GM23338 (cell line): ENCODE measurements at regions not wholly inside any gene's neighbourhood (a gene's known extent, or its start where the extent isn't known, plus 50 kb on each side); places are given as distances from the start of the nearest gene placed in this dataset.

ENCODE experiments used
- ATAC-seq: fragments of 200-7000 bp; cut with Tn5 transposase; 3 replicates; pipeline ENCODE4 v1.9.1; 2020
- DNase-seq: peaks from one replicate; pipeline ENCODE4 v3.0.0-alpha.2; 2015; ENCODE audit warnings: low spot score
- H2AFZ ChIP-seq: fragments of 200-600 bp; sonication (generic); 2 replicates; pipeline ENCODE4 v1.8.0; 2016; ENCODE audit warnings: antibody characterized with exemption, mild to moderate bottlenecking, moderate library complexity
- H3F3A ChIP-seq: fragments of 200-600 bp; sonication (generic); replicated peaks from 2 replicates; pipeline ENCODE4 v1.8.0; 2017; ENCODE audit warnings: antibody characterized with exemption, mixed run types, low read depth
- H3K27ac ChIP-seq: fragments of 200-600 bp; sonication (generic); 2 replicates; pipeline ENCODE4 v1.6.1; 2016; ENCODE audit warnings: low read depth
- H3K27me3 ChIP-seq: fragments of 200-600 bp; sonication (generic); 2 replicates; pipeline ENCODE4 v1.8.0; 2016; ENCODE audit warnings: mild to moderate bottlenecking, mixed run types, moderate library complexity; ENCODE audit not compliant: insufficient read depth
- H3K36me3 ChIP-seq: fragments of 200-600 bp; sonication (generic); 2 replicates; pipeline ENCODE4 v1.8.0; 2016; ENCODE audit warnings: mild to moderate bottlenecking; ENCODE audit not compliant: insufficient read depth
- H3K4me1 ChIP-seq: fragments of 200-600 bp; sonication (generic); 2 replicates; pipeline ENCODE4 v1.8.0; 2016; ENCODE audit warnings: mild to moderate bottlenecking, moderate library complexity; ENCODE audit not compliant: insufficient read depth
- H3K4me2 ChIP-seq: fragments of 200-600 bp; sonication (generic); 2 replicates; pipeline ENCODE4 v1.7.1; 2017; ENCODE audit warnings: mixed run types
- H3K4me3 ChIP-seq: fragments of 200-600 bp; sonication (generic); 2 replicates; pipeline ENCODE4 v1.6.1; 2016; ENCODE audit warnings: mixed run types
- H3K79me2 ChIP-seq: fragments of 200-600 bp; sonication (generic); replicated peaks from 2 replicates; pipeline ENCODE4 v1.8.0; 2017; ENCODE audit warnings: mild to moderate bottlenecking; ENCODE audit not compliant: insufficient read depth
- H3K9me2 ChIP-seq: fragments of 200-600 bp; sonication (generic); 2 replicates; pipeline ENCODE4 v1.8.0; 2017; ENCODE audit not compliant: insufficient read depth
- H4K20me1 ChIP-seq: fragments of 200-600 bp; sonication (generic); replicated peaks from 2 replicates; pipeline ENCODE4 v1.8.0; 2017; ENCODE audit warnings: mild to moderate bottlenecking; ENCODE audit not compliant: insufficient read depth
- H3K27ac Mint-ChIP-seq: 2 replicates; pipeline ENCODE4 v1.8.0; 2020; ENCODE audit warnings: inconsistent platforms, mild to moderate bottlenecking, moderate library complexity, mixed read lengths
- H3K27me3 Mint-ChIP-seq: 3 replicates; pipeline ENCODE4 v1.8.0; 2022; ENCODE audit warnings: low read depth, mild to moderate bottlenecking, moderate library complexity, mixed read lengths, inconsistent platforms; ENCODE audit not compliant: insufficient read depth, poor library complexity
- H3K36me3 Mint-ChIP-seq: 3 replicates; pipeline ENCODE4 v1.8.0; 2021; ENCODE audit warnings: low read depth, mild to moderate bottlenecking, inconsistent platforms, moderate library complexity, mixed read lengths
- H3K4me1 Mint-ChIP-seq: 3 replicates; pipeline ENCODE4 v1.8.0; 2020; ENCODE audit warnings: mild to moderate bottlenecking, inconsistent platforms, mixed read lengths
- H3K4me3 Mint-ChIP-seq: 3 replicates; pipeline ENCODE4 v1.8.0; 2021; ENCODE audit warnings: moderate library complexity, mild to moderate bottlenecking, inconsistent platforms, mixed read lengths
- H3K9me3 Mint-ChIP-seq: 3 replicates; pipeline ENCODE4 v1.8.0; 2020; ENCODE audit warnings: moderate library complexity, mild to moderate bottlenecking, inconsistent platforms, mixed read lengths
- CREB1 ChIP-seq: fragments of 250-450 bp; sonication (Bioruptor Pico); IDR thresholded peaks from 2 replicates; pipeline ENCODE4 v1.5.0; 2020; ENCODE audit warnings: low read depth, mild to moderate bottlenecking, moderate library complexity
- EZH2 ChIP-seq: fragments of 200-600 bp; sonication (generic); IDR thresholded peaks from one replicate; pipeline ENCODE4 v1.8.0; 2017; ENCODE audit warnings: antibody characterized with exemption, mild to moderate bottlenecking, low read depth; ENCODE audit not compliant: unreplicated experiment
- EZH2phosphoT487 ChIP-seq: fragments of 200-600 bp; sonication (generic); IDR thresholded peaks from one replicate; pipeline ENCODE4 v1.8.1; 2018; ENCODE audit warnings: antibody characterized with exemption; ENCODE audit not compliant: unreplicated experiment
- NANOG ChIP-seq: IDR thresholded peaks from 2 replicates; pipeline ENCODE4 v1.6.1; 2016; ENCODE audit warnings: antibody characterized with exemption, borderline replicate concordance
- POLR2AphosphoS5 ChIP-seq: IDR thresholded peaks from 2 replicates; pipeline ENCODE4 v1.6.1; 2016; ENCODE audit warnings: antibody characterized with exemption, low read depth
- REST ChIP-seq: IDR thresholded peaks from one replicate; pipeline ENCODE4 v1.6.1; 2018; ENCODE audit warnings: antibody characterized with exemption; ENCODE audit not compliant: unreplicated experiment
- STAT1 ChIP-seq: IDR thresholded peaks from one replicate; pipeline ENCODE4 v1.6.1; 2016; ENCODE audit warnings: antibody characterized with exemption; ENCODE audit not compliant: unreplicated experiment
- ZNF331 ChIP-seq: fragments of 250-450 bp; sonication (Bioruptor Pico); IDR thresholded peaks from 2 replicates; pipeline ENCODE4 v1.5.0; 2020; ENCODE audit warnings: low read depth, mild to moderate bottlenecking, moderate library complexity
- ZNF462 ChIP-seq: fragments of 250-450 bp; sonication (Bioruptor Pico); IDR thresholded peaks from 2 replicates; pipeline ENCODE4 v1.5.0; 2020; ENCODE audit warnings: mild to moderate bottlenecking, moderate library complexity

GRCh38 chr20:59413326-59413865 lies 113.0 kb downstream of the EDN3 start (continued):
- TF ChIP-seq REST (no peak), ZNF331 (CRISPR knock-in tag) (no peak), EZH2phosphoT487 (no peak)

GRCh38 chr20:59414936-59415623 lies 114.7 kb downstream of the EDN3 start:
- H3F3A ChIP-seq, result no peaks in the 10 kb centered on the region
- Mint-ChIP-seq H3K27ac (no peak overlapping the region), H3K9me3 (no peaks in the 10 kb centered on the region; the same call in 2 of the 3 replicates), H3K4me3 (no peak overlapping the region; the same call in 2 of the 3 replicates), H3K4me1 (peaks cover 5% of the 10 kb centered on the region; the same call in 1 of the 3 replicates), H3K27me3 (no peaks in the 10 kb centered on the region), H3K36me3 (no peaks in the 10 kb centered on the region)
- no peak overlapping the region for H3K4me3 ChIP-seq
- no peak overlapping the region for H3K4me2 ChIP-seq
- no peak overlapping the region for H3K27ac ChIP-seq
- H3K27me3 ChIP-seq, result no peaks in the 10 kb centered on the region
- ATAC-seq (no peak), DNase-seq (no peak)
- H3K79me2 ChIP-seq, result no peaks in the 10 kb centered on the region
- no peaks in the 10 kb centered on the region for H3K4me1 ChIP-seq
- no peaks in the 10 kb centered on the region for H4K20me1 ChIP-seq
- H2AFZ ChIP-seq, result no peak overlapping the region
- no peaks in the 10 kb centered on the region for H3K9me2 ChIP-seq
- no peaks in the 10 kb centered on the region for H3K36me3 ChIP-seq
- no peak for TF ChIP-seq CREB1 (CRISPR knock-in tag)
- TF ChIP-seq ZNF462, result no peak
- TF ChIP-seq REST, result no peak
- no peak for TF ChIP-seq NANOG
- TF ChIP-seq STAT1, result no peak
- TF ChIP-seq EZH2phosphoT487, result no peak
- TF ChIP-seq POLR2AphosphoS5, result no peak
- TF ChIP-seq EZH2, result no peak
